ENCODE measurements at regions not wholly inside any gene's neighbourhood (a gene's known extent, or its start where the extent isn't known, plus 50 kb on each side); places are given as distances from the start of the nearest gene placed in this dataset.

- no peak for DNase-seq
Measured at GRCh38 chr6:147722158-147722557, 213.7 kb downstream of the SAMD5 start.

DNA sequence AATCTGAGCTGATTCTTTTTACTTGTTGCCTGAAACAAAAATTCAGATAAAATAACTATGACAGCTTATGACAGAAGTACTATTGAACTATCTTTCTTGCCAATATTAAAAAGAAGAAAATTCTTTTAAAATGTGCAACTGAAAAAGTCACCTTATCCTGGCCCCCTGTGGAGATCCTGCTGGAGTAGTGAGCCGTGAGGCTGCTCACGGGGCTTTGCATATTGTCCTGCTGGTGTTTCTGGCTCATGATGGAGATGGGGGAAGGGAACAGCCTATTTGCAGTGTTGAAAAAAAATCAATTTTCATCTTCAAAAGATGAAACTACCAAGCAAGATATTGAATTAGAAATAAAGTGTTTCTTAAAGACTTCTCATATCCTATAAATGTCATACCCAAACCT, 216.0 kb downstream of the SAMD5 start:
- no peak for DNase-seq

DNA sequence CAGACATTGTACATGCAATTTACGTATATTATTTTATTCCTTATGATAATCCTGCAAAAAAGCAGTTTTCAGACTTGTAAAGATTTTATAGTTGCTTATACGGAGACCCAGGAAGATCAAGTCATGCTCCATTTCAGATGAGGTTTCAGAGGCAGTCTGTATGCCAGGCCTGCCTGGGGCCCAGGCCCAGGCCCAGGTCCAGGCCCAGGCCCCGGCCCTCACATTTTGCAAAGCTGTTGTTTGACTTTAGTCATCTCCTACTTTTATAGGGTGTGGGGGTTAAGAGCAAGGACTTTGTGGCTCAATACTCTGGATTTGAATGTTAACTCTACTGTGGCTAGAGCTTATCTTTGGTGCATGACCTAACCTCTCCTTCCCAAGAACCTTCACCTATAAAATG, 217.9 kb downstream of the SAMD5 start:
- DNase-seq: no peak

- DNase-seq: no peak
Measured at GRCh38 chr6:147728903-147729302, 220.4 kb downstream of the SAMD5 start.

DNA sequence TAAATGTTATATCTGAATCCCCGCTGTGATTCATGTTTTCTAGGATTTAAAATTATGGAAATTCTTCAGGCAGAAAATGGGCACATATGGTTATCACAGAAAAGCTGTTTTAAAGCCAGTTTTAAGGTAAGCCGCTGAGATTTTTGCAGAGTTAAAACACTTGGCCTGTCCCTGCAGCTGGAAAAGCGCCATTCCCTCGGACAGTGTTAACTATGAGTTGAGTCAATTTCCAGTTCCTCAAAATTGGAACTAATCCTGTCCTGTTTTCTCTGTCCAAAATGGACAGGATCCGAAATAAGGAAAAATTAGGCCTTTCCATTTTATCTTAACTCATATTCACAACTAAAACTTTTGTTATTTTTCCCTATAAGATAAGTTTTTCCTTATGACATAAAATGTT, 225.2 kb downstream of the SAMD5 start:
- DNase-seq: no peak

DNA sequence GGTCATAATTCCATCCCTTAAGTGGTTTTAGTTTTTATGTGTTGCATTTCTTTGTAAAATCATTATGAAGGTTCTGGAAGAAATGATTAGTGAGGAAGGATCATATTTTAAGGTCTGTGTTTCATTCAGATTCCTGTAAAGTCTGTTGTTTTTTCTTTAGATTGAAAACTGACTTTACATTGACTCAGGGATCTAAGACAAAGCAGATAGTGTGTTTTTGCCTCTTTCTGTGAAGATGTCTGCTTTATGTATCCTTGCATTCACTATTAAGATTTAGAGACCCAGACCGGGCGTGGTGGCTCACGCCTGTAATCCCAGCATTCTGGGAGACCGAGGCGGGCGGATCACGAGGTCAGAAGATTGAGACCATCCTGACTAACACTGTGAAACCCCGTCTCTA, 225.7 kb downstream of the SAMD5 start:
- DNase-seq: no peak

DNA sequence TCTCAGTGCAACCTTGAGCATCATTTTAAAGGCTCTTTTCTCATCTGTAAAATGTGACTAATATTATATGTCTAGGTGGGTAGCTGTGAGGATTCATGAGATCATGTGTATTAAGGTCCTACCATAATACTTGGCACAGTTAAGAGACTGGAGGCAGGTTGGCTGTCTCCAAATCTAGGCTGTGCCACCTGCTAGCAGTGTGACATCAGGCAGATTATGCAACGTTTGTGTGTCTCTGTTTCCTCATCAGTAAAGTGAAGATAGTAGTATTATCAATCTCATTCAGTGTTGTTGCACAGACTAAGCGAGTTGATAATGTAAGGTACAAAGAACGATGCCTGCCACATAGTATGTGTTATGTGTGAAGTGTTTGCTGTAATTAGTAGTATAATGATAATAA, 227.4 kb downstream of the SAMD5 start:
- no peak for DNase-seq

- no peak for DNase-seq
Measured at GRCh38 chr6:147737115-147737514, 228.6 kb downstream of the SAMD5 start.

DNA sequence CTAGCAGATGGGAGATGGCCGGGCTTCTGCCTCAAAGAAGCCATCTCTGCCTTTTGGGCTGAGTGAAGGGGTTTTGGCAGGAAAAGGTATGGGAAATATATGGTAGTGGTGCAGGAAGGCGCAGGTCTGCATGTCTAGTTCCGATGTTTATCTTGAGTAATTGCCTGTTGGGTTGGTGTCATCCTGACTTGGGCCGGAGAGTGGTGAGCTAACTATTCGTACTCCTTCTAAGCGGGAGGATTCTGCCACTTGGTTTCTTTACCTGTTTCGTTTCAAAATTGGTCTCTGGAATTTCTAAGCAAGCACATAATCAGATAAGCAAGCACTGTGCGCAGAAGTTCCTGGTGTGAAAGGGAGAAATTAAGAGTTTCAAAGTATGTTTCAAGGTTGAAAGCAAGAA, 229.6 kb downstream of the SAMD5 start:
- DNase-seq: no peak

- DNase-seq: no peak
Measured at GRCh38 chr6:147738516-147739162, 230.1 kb downstream of the SAMD5 start.

DNA sequence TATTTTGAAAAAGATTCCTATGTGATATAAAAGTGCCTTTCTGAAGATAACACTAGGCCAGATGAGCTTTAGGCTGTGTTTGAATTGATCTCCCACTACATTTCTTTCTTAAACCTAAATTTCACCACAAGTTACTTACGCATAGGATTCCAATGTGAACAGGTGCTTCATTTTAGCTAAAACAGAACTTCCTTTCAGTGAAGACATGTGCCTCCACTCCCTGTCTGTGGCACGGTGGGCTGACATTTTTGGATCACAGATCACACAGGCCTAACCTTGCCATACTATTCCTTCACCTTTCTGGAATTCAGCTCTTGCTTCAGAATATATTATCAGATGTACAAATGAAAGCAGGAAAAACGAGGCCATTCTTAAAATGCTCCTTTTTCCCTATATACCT, 231.8 kb downstream of the SAMD5 start:
- no peak for DNase-seq

DNA sequence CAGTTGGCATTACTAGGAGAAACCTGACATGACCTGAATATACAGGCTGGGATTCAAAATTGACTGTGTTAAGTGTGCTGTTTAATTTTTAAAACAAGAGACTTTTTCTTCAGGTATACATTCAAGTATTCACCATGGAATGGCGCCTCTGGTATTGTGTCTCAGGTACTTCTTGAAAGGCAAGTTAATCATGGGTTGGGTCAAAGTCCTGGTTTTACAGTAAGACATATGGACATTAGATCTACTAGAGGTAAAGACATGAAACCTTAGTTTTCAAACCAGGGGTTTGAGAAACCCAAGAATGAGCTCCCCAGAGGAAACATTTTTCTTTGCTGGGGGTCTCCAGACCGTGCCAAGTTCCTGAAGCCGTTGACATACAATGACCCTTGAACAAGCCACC, 232.4 kb downstream of the SAMD5 start:
- no peak for DNase-seq

- no peak for DNase-seq
Measured at GRCh38 chr6:147741389-147741788, 232.9 kb downstream of the SAMD5 start.

- DNase-seq: no peak
Measured at GRCh38 chr6:147742440-147742839, 233.9 kb downstream of the SAMD5 start.

GRCh38 chr6:147744012-147744411, 235.5 kb downstream of the SAMD5 start:
- no peak for DNase-seq

DNA sequence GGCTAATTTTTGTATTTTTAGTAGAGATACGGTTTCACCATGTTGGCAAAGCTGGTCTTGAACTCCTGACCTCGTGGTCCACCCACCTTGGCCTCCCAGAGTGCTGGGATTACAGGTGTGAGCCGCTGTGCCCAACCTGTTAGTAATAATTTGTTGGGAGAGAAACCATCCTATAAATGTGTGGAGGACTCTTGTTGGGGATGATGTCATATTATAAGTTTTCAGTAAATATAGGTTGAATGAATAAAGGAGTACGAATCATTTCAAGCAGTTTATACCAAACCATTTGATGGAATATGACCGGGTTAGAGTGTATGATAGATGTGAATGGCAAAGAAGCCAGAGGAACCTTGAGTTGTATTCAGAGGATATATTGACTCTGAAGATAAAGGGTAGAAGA, 240.8 kb downstream of the SAMD5 start:
- no peak for DNase-seq

DNA sequence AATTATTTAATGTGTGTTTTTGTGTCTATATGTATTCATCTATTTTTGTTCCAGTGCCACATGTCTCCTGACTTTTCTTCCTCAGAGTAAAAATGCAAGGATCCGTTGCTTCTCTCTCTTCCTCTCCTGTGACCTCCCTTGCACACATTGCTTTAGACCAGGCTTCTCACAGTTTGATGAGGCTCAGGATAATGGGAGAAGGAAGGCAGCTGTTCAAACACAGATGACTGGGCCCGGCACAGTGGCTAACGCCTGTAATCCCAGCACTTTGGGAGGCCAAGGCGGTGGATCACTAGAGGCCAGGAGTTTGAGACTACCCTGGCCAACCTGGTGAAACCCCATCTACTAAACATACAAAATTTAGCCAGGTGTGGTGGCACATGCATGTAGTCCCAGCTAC, 241.9 kb downstream of the SAMD5 start:
- DNase-seq: no peak

- no peak for DNase-seq
Measured at GRCh38 chr6:147751232-147751631, 242.7 kb downstream of the SAMD5 start.

DNA sequence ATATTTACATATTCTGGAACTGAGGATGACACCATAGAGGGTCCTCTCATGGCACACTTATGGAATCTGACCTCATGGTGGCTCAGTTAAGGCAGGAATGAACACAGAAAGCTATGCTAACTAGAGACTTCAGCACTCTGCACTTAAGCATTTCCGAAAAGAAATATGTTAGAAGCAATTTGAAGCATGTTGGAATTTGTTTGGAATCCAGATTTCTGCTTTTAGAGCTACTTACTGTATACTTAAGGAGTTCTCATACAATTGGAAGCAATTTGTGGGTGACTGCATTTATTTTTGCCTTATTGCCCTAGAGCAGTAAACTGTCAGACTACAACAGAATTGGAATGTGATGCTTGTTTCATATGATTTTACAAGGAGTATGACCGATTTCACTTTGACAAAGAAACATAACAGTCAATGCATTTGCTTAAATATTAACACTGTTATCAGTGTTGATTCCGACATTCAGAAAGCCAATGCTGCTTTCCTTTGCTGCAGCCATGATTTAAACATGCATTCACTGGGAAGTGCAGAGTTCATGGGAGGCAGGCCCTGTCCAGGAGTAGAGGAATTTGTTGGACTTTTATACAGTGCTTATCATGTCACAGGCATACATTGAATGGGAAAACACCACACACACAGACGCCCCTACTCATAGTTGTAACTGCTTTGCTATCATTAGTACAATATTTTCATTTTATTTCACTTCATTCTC, 244.4 kb downstream of the SAMD5 start:
- no peak for DNase-seq

- no peak for DNase-seq
Measured at GRCh38 chr6:147755999-147756398, 247.5 kb downstream of the SAMD5 start.

- DNase-seq: no peak
Measured at GRCh38 chr6:147756891-147757290, 248.4 kb downstream of the SAMD5 start.

DNA sequence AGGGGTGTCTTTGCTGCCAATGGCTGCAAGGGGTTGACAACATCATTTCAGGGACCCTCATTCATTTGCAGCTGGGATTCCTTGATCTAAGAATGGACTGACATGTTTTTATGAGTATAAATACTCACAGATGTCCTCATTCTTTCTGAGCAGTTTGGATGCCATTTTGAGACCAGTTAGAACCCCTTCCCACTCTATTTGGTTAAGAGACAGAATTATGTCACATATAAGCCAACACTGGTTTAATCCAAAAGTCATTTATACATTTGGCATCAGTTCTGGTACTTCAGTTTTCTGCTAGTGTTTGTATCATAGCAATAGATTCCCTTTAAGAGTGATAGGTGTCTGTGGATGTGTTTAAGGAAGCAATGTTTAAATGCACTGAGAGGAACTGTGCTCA, 248.8 kb downstream of the SAMD5 start:
- no peak for DNase-seq

DNA sequence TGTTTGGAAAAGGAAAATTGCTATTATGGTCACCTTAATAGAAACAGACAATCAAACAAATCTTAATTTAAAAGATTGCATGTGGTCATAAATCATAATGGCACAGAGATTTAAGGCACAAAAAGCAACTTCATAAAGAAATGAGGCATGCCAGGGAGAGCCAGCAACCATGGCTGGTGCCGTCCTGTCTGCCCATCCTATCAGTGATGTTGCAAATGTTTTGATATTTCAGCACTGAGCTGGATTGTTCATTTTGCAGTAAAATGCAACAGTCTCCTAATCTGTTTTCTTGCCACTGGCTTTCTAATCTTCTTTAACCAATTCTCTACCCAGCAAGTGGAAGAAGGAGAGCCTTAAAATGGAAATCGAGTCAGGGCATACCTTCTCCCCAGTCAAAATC, 249.8 kb downstream of the SAMD5 start:
- no peak for DNase-seq

- DNase-seq: no peak
Measured at GRCh38 chr6:147759093-147759492, 250.6 kb downstream of the SAMD5 start.

DNA sequence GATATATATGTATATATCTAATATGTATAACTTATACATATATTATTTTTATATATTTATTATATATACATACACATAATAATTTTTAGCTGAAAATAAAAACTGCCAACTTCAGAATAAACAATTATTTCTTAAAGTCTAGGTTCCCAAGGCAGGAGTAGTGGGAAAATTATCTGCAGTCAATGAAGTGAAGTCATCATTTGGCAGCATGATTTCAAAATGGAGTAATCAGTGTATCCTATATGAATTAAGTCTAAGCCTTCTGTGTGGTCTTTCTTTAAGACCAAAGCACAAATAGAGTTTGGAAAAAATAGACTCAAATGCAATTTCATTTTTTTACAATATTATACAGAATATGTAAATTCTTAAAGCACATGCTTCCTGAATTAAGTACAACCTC, 251.0 kb downstream of the SAMD5 start:
- no peak for DNase-seq
